HG02678 (cell line): ENCODE measurements at regions not wholly inside any gene's neighbourhood (a gene's known extent, or its start where the extent isn't known, plus 50 kb on each side); places are given as distances from the start of the nearest gene placed in this dataset.
"Not testable (repeated sequence)": the region's sequence is repeated elsewhere in the genome, so short reads cannot be mapped to it uniquely, and the experiment has no call there.

Source experiments
- ATAC-seq: cut with Tn5 transposase; IDR thresholded peaks from one replicate; pipeline ENCODE4 v1.9.1; 2021; ENCODE audit warnings: mild to moderate bottlenecking, moderate library complexity; ENCODE audit not compliant: unreplicated experiment

DNA sequence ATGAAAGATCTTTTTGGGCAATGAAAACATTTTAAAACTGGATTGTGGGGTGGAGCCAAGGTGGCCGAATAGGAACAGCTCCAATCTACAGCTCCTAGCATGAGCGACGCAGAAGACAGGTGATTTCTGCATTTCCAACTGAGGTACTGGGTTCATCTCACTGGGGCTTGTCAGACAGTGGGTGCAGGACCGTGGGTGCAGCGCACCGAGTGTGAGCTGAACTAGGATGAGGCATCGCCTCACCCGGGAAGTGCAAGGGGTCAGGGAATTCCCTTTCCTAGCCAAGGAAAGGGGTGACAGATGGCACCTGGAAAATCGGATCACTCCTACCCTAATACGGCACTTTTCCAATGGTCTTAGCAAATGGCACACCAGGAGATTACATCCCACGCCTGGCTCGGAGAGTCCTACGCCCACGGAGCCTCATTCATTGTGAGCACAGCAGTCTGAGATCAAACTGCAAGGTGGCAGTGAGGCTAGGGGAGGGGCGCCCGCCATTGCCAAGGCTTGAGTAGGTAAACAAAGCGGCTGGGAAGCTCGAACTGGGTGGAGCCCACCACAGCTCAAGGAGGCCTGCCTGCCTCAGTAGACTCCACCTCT, 84.3 kb upstream of the FANCL start:
- not testable (repeated sequence) for ATAC-seq

DNA sequence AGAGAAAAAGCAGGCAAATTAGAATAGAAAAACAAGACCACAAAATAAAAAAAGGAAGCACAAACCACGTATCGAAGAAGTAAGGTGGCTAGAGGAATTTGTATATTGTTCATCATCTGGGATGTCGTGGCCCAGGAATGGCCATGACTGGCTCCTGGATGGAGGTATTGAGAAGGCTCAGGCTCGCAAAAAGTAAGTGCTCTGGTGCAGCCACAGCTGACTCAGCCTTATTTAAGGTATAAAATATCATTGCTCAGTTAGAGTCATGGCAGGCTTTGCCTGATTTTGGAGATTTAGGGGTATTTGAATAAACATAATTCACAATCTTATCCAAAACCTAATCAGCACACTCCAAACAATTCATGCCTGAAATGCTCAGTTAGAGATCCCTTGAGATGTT, 78.4 kb upstream of the FANCL start:
- no peak for ATAC-seq

DNA sequence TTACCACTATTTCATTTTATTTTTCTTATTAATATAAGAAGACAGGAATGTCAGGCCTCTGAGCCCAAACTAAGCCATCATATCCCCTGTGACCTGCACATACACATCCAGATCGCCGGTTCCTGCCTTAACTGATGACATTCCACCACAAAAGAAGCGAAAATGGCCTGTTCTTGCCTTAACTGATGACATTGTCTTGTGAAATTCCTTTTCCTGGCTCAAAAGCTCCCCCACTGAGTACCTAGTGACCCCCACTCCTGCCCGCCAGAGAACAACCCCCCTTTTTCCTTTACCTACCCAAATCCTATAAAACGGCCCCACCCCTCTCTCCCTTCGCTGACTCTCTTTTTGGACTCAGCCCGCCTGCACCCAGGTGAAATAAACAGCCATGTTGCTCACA, 77.8 kb upstream of the FANCL start:
- ATAC-seq = not testable (repeated sequence)

DNA sequence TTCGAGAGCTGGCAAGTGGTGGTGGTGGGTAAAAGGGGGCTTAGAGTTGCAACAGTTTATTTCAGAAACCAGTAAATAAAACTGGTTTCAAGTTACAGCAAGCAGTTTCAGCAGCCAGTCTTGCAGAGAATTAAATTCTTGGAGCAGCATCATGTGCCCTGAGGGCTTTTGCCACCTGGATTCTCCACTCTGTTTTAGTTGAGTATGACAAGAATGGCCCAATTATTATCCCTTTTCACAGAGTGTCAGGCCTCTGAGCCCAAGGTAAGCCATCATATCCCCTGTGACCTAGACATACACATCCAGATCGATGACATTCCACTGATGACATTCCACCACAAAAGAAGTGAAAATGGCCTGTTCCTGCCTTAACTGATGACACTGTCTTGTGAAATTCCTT, 72.8 kb upstream of the FANCL start:
- no peak for ATAC-seq

DNA sequence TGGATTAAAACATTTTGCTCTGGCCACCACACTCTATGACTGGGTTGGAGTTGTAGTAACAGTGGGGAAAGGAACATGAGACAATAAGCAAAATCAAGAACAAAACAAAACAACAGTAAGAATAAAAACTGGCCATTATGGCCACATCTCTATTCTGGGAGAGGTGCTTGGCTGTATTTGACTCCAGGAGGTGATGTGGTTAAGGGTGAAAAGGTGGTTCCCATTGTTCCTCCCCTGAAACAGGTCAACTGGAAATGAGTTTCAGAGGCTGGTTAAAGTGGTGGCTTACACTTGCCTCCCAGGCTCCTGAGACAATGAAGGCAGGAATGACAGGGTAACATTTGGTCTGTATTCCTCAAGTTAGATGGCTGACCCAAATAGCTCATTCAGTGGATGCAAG, 67.3 kb upstream of the FANCL start:
- ATAC-seq = no peak

DNA sequence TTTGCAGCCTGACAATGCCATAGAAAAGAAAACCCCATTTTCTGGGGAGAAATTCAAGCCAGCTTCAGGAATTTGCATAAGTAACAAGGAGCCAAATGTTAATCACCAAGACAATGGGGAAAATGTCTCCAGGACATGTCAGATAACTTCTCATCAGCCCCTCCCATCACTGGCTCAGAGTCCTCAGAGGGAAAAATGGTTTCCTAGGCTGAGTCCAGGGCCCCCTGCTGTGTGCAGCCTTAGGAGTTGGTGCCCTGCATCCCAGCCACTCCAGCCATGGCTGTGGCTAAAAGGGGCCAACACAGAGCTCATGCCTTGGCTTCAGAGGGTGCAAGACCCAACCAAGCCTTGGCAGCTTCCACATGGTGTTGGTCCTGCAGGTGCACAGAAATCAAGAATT, 63.7 kb upstream of the FANCL start:
- no peak for ATAC-seq

DNA sequence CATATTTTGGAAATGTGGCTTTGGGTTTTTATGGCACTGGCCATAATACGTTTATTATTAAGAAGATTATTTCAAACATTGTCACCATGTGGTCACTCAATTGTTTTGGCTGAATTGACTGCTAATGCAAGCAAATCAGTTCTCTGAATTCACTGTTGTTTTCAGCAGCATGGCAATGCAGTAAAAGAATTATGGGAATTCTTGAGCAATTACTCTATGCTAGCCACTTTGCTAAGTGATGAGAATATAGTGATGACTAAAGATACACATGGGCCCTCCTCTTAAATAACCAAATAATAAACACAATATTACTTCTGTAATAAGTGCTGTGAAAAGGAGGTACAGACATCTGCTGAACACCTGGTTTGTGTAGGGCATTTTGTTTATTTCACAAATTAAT, 58.0 kb upstream of the FANCL start:
- no peak for ATAC-seq

DNA sequence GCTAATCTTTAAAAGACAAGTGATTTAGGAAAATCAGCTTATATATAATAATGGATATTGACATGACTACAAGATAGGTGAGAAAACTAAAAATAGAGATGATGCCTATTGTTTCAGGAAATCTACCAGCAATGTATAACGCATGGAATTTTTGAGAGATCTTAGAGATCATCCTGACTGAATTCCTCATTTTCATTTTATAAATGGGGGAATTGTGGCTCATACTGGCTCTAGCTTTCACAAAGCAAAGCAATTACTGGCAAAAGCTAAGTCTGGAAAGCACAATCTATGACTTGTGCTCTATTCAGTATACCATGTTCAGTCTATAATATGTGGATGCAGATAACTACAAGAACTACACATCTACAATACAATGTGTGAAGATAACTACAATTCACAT, 51.9 kb upstream of the FANCL start:
- ATAC-seq = no peak

DNA sequence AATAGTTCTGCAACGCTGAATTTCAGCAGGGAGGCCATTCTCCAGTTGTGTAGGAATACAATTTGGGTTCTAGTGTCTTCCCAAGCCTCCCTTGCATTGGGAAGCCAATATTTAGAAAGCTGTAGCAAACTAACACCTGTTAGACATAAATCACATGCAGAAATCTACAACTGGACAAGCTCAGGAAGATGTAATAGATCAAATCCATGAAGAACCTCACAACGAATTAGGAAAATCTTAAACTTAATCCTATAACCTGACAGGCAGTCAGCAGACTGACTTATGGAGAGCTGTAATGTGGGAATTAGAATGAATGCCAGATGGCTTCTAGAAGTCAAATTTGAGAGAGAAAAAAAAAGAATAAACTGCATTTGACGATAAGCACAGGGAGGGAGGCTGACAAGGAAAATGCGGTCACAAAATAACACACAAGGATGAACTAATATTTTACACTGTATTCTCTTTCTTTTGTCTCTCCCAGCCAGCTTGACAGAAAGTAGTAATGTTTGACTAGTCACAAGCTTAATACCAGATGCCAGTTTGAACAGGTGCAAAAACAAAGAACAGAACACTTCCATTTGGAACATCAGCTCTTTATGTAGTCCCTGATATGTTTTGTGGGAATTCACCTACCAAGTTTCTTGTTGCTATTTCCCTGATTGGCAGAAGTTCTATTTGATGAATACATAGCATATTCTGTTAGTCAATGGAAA, 50.8 kb upstream of the FANCL start:
- no peak for ATAC-seq
